ENCODE measurements at regions not wholly inside any gene's neighbourhood (a gene's known extent, or its start where the extent isn't known, plus 50 kb on each side); places are given as distances from the start of the nearest gene placed in this dataset.
"Not testable (repeated sequence)": the region's sequence is repeated elsewhere in the genome, so short reads cannot be mapped to it uniquely, and the experiment has no call there.

DNA sequence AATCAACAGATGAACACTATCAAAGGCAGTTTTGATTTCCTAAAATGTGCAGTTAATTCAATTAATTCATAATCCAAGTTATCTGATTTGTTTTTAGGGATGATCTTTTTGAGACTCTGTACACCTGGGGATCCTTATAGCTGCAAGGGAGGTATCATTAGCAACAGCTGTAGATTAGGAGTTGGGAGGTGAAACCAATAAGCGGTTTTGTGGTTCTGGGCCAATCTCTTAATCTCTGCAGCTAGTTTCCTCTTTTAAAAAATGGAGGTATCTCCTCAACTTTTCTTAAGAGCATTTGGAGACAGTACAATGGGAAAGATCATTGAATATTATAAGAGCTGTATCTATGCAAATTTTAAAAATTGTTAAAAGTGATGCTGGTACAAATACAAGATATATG, 126.0 kb downstream of the MC4R start:
- no peak overlapping the region for H3K4me3 ChIP-seq (replicated peaks; ENCODE audit: low read depth, low read length)
- no peak for DNase-seq (ENCODE audit: low read depth)
- TF ChIP-seq, protein P1, sequence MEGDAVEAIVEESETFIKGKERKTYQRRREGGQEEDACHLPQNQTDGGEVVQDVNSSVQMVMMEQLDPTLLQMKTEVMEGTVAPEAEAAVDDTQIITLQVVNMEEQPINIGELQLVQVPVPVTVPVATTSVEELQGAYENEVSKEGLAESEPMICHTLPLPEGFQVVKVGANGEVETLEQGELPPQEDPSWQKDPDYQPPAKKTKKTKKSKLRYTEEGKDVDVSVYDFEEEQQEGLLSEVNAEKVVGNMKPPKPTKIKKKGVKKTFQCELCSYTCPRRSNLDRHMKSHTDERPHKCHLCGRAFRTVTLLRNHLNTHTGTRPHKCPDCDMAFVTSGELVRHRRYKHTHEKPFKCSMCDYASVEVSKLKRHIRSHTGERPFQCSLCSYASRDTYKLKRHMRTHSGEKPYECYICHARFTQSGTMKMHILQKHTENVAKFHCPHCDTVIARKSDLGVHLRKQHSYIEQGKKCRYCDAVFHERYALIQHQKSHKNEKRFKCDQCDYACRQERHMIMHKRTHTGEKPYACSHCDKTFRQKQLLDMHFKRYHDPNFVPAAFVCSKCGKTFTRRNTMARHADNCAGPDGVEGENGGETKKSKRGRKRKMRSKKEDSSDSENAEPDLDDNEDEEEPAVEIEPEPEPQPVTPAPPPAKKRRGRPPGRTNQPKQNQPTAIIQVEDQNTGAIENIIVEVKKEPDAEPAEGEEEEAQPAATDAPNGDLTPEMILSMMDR (IDR thresholded peaks at IDR 0.05; ENCODE audit: low read length, missing control alignments) = no peak

DNA sequence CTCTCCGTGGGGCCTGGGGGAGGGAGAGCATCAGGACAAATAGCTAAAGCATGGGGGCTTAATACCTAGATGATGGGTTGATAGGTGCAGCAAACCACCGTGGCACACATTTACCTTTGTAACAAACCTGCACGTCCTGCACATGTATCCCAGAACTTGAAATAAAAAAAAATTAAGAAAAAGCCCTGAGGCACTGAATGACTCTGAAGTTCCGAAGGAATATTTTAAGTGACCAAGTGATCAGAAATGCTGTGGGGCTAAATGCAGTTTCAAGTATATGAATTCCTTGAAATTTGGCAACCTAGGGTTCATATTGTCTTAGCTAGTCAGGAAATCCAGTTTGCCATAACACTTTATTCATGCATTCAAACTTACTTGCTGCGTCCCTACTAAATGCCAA, 127.5 kb downstream of the MC4R start:
- no peak overlapping the region for H3K4me3 ChIP-seq (replicated peaks; ENCODE audit: low read depth, low read length)
- TF ChIP-seq, protein P1 (IDR thresholded peaks at IDR 0.05; ENCODE audit: low read length, missing control alignments) = no peak
- no peak for DNase-seq (ENCODE audit: low read depth)

DNA sequence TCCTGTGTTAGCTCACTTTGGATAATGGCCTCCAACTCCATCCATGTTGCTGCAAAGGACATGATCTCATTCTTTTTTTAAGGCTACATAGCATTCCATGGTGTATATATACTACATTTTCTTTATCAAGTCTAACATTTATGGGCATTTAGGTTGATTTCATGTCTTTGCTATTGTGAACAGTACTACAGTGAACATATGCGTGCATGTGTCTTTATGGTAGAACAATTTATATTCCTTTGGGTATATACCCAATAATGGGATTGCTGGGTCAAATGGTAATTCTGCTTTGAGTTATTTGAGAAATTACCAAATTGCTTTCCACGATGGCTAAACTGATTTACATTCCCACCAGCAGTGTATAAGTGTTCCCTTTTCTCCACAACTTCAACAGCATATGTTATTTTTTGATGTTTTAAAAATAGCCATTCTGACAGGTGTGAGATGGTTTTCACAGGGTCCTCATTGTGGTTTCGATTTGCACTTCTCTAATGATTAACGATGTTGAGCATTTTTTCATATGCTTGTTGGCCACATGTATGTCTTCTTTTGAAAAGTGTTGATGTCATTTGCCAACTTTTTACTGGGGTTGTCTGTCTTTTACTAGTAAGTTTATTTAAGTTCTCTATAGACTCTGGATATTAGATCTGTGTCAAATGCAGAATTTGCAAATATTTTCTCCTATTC, 133.4 kb downstream of the MC4R start:
- DNase-seq (ENCODE audit: low read depth); H3K4me3 ChIP-seq (replicated peaks; ENCODE audit: low read depth, low read length): not testable (repeated sequence)

DNA sequence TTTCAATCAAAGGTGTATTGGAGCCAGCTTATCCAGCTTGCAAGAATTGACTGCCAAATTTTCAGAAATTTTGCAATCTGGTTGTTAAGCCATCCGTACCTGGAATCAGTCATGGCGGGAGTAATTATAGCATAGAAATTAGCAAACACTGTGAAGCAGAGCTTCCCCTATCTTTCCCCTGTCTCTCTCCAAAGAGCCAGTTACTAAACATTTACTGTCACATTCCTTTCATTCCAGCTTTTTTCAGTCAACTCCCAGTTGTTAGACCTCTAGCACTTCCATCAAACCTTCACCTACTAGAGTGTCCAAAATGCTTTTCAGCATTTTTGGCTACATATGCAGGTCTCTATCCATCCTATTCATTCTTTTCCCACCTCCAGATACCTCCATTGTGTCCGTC, 137.4 kb downstream of the MC4R start:
- TF ChIP-seq, protein P1 (IDR thresholded peaks at IDR 0.05; ENCODE audit: low read length, missing control alignments) = no peak
- no peak for DNase-seq (ENCODE audit: low read depth)
- no peak overlapping the region for H3K4me3 ChIP-seq (replicated peaks; ENCODE audit: low read depth, low read length)

DNA sequence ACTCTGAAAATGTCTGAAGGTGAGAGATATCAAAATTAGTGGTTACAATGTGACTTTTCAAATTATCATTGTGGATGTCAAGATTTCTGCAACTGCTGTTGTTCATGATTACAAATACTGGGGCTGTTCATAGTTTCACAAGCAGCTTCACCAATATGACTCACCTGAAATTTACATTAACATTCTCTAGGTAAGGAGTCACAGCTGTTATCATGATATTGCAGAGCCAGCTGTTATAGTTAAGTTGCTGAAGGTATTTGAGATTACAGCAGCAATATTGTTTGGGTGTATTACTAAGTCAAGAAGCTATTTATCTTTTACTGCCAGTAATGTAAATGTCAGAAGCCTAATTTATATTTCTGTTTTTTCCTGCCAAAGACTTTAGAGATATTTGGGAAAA, 140.0 kb downstream of the MC4R start:
- TF ChIP-seq, protein P1 (IDR thresholded peaks at IDR 0.05; ENCODE audit: low read length, missing control alignments) = no peak
- no peak overlapping the region for H3K4me3 ChIP-seq (replicated peaks; ENCODE audit: low read depth, low read length)
- DNase-seq (ENCODE audit: low read depth) = peak; percentile 50

DNA sequence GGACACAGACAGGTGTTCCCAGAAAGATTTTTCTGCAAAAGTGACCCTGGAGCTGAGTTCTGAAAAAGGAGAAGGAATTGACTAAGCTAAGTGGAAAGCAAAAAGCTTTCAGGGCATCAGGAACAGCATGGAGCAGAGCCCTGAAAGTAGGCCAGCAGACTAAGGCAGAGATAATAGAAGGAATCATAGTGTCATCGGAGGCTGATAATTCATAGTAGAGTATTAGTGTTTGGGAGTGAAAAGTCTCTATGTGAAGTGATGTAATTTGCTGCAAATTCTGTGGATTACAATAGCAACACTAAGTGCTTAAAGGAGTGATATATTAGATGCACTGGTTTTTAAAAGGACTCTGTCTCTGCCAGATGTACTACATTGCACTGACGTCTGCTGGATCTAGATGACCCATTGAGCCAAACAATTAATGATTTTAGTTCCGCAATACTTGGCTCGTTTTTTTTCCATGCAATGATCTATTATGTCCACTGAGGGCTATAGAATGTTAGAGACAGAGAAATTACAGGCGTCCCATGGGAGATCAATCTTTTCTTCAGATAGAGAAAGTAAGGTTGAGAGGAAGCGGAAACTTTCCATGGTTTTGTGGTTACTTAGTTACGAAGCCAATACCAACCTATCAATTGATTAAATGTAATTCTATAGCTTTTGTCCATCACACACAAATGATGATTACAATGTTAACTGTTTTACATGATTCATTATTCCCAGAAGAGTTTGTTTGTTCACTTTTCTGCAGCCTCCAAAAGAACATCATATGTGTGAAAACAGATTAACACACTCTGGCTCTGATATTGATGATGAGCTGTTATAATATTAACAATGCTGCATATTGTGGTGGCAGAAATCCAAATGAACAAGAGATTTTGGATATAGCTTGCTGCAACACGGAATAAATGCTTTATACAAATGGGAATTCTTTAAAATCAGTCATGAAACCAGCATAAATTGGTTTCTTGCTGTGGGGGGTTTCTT, 143.7 kb downstream of the MC4R start:
- no peak overlapping the region for H3K4me3 ChIP-seq (replicated peaks; ENCODE audit: low read depth, low read length)
- TF ChIP-seq, protein P1 (IDR thresholded peaks at IDR 0.05; ENCODE audit: low read length, missing control alignments) = no peak
- DNase-seq (ENCODE audit: low read depth) = no peak

DNA sequence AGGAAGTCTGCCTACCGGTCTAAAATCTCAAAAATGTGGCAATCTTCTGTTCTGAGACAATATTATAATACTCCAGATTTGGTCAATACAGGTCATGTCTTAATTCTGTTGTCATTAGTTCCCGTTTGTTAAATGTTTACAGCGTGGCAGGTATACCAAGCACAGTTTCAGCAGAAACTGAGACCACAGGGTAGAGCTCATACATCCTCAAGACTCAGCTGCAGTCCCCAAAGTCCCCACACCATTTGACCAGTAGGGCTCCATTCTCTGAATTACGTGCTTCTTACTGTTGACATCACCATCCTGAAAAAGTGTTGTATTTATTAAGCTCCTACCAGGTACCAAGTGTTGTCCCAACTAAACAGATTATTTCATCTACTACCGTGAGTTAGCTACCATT, 157.1 kb downstream of the MC4R start:
- TF ChIP-seq, protein P1 (IDR thresholded peaks at IDR 0.05; ENCODE audit: low read length, missing control alignments) = no peak
- DNase-seq (ENCODE audit: low read depth) = no peak
- no peak overlapping the region for H3K4me3 ChIP-seq (replicated peaks; ENCODE audit: low read depth, low read length)
